GM21381 (cell line): ENCODE measurements at regions not wholly inside any gene's neighbourhood (a gene's known extent, or its start where the extent isn't known, plus 50 kb on each side); places are given as distances from the start of the nearest gene placed in this dataset.

Source experiments
- ATAC-seq: cut with Tn5 transposase; IDR thresholded peaks from one replicate; pipeline ENCODE4 v1.9.1; 2021; ENCODE audit warnings: mild to moderate bottlenecking, moderate library complexity; ENCODE audit not compliant: unreplicated experiment

DNA sequence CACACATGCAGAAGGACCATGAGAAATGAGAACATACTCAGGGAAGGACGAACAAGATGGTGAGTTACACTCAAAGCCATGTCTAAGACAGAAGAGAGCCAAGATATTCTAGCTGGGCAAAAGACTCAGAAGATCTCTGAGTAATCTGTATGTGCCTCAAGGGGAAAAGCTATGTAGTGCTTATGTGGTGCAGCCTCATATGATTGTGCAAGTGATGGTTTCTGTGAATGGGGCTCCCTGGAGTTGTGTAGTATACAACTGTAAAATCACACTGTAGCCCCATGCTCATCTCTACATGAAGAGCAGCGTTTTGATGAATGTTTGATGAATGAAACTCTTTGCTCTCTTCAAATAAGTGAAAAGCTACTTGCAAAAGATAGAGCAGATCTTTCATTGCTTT lies 57.5 kb downstream of the OSR1 start:
- no peak for ATAC-seq

- no peak for ATAC-seq
Observed at GRCh38 chr2:19299522-19299921, 58.9 kb downstream of the OSR1 start.

DNA sequence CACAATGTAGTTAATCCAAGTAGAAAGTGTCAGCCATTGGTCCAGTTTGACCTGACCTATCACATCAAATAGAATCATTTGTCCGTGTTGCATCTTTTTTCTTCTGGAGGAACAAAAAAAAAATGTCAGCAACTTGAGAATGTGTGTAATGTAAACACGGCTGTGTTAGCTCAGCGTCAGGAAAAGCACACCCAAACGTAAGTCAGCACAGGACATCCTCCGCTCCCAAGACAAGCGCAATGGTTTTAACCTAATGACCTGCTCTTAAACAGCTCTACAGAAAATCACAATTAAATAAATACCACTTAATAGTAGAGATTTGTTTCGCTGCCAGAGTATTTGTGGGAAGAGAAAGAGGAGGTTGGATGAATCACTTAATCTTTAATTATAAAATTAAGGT lies 59.4 kb downstream of the OSR1 start:
- no peak for ATAC-seq

- ATAC-seq = no peak
Observed at GRCh38 chr2:19297716-19298115, 60.7 kb downstream of the OSR1 start.

GRCh38 chr2:19295998-19296502 lies 62.4 kb downstream of the OSR1 start:
- ATAC-seq = no peak

DNA sequence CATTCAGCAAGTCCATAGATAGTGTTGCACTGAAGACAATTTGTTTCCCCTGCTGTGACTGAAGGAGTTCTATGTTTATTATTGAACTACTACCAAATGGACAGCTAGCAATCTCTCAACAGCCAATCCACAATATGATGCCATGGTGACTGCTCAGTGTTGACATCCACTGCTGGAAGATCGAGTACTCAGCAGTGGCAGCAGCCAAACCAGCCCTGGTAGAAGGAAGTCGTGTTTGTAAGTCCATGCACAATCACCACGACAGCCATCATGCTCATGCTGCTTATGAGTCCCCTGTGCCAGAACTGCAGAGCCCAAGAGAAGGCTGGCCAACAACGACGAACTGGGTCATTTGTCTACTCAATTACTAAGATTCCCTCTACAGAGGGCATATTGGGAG lies 66.4 kb downstream of the OSR1 start:
- no peak for ATAC-seq

DNA sequence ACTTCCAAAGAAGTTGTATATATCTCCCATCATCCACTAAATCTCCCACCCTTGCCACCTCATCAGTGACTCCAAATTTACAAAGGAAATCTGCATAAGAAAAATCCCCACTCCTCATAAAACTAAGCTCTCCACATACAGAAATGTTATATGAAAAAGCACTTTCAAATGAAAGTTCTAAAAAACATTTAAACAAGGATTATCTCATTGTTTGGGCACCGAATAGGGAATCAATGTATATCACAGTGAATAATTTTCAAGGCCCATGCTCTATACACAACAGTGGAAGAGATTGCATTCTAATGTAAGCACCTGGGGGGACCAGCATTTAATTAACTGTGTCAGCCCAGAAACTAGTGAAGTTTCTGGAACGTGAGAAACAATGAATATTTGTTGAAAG lies 70.1 kb downstream of the OSR1 start:
- no peak for ATAC-seq

DNA sequence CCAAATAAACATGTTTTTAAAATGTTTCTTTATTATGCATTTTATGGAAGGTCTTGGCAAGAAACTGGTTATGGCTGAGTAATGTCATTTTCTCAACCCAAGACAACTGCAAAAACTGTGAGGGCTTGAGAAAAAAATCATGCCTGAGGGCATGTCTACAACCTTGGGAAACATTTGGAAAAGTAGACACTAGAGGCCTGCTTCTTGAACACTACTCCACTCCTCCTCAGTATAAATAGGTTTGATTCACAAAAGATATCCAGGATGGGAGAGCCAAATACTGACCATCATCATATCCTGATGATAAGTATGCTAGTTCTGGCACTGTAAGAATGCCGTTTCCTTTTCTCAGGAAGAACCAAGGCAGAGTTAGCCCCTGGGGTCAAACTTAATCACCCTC lies 71.1 kb downstream of the OSR1 start:
- no peak for ATAC-seq

DNA sequence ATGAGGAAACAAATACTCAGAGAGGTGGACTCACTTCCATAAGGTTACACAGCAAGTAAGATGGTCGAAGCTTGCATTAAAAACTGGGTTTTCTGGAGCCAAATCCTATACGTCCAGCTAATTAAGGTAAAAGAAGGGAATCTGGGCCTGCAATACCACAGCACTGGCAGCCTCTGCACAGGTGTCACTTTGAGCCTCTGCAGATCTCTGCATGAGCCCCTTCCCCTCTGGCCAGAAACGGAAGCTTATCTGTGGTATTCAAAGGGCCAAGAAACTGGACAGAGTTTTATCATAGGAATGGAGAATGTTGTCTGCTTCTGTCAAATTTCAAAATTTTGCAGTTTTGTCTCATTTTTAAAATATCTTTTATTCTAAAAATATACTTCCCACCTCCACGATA lies 76.1 kb downstream of the OSR1 start:
- no peak for ATAC-seq

DNA sequence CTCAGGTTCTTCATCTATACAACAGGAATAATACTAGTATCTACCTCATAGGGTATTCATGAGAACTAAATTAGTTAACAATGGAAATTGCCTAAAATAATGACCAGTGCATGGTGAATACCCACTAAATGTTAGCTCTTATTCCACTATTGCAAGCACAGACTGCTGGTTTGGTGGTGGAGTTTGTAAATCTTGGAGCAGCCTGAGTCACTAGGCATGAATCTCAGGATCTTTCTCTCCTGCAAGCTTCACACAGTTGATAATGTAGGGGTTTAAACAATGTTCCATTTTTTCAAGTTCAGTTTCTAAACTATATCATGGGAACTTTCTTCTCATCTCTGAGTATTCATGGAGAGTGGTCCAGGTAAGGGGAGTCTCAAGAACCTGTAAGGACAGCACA lies 84.0 kb downstream of the OSR1 start:
- no peak for ATAC-seq

GRCh38 chr2:19272941-19273470 lies 85.4 kb downstream of the OSR1 start:
- ATAC-seq = no peak

- ATAC-seq = no peak
Observed at GRCh38 chr2:19272039-19272438, 86.4 kb downstream of the OSR1 start.

DNA sequence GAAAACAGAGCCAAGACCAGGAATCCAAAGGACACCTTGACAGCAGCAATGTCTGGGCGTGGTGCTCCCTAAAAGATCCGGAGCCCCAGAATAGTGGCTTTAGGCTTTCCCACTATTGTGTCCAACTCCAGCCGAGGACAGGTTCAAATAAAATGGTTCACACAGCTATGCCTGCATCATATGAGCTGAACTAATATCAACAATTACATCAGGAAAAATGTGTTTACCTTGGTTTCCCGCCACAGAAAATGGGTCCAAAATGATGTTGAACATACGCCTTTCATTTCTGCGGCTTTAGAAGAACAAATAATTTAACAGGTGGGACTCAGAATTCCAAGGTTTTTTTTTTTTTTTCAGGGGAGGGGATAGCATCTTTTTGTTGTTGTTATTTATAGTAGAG lies 93.6 kb downstream of the OSR1 start:
- ATAC-seq = no peak

DNA sequence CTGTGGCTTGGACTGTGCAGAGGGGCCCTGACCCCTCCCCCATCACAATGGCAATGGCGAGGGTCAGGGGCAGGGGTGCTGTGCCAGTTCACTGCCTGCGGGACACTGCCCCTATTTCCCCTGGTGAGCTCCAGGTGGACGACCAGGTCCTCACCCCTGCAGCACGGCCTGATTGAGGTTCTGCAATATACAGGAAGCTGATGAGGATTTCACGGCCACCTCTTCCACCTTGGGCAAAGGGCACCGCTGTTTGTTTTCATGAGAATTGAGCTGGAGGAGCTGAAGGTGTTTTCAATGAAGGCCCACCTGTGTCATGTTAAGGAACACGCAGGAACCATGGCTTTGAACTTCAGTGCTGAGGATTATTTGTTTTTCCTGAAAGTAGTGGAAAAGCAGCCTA lies 96.3 kb downstream of the OSR1 start:
- no peak for ATAC-seq

DNA sequence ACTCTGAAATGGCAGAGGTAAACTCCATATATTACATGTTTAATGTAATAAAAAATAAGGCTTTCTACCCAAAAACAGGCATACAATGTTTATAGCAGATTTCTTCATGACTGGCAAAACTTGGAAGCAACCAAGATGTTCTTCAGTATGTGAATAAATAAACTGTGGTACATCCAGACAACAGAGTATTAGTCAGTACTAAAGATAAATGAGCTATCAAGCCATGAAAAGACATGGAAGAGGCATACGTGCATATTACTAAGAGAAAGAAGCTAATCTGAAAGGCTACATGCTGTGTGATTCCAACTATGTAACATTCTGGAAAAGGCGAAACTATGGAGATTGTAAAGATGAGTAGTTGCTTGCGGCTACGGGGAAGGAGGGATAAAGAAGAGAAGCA lies 97.4 kb downstream of the OSR1 start:
- ATAC-seq = no peak

DNA sequence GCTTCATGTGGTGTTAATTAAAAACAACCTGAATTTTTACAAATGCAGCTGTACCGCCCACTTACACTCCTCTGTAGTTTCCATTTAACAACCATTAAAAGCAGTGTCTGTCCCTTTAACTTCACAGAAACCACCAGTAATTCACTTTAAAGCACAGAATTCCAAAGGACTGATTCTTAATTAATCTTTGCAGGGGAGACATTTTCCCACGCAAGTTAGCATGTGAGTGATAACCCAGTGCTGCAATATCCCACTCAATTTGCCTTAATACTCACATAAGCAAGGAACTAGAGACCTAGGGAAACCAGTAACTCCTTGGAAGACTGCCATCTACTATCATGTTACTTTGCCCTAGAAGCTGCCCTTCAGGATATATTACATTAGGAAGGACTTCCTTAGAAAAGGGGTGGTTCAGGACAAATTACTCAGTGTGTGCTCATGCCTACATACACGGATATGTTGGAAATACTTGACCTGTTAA lies 102.3 kb downstream of the OSR1 start:
- no peak for ATAC-seq

GRCh38 chr2:19255481-19255880 lies 102.9 kb downstream of the OSR1 start:
- no peak for ATAC-seq

- ATAC-seq = no peak
Observed at GRCh38 chr2:19251554-19251953, 106.9 kb downstream of the OSR1 start.

DNA sequence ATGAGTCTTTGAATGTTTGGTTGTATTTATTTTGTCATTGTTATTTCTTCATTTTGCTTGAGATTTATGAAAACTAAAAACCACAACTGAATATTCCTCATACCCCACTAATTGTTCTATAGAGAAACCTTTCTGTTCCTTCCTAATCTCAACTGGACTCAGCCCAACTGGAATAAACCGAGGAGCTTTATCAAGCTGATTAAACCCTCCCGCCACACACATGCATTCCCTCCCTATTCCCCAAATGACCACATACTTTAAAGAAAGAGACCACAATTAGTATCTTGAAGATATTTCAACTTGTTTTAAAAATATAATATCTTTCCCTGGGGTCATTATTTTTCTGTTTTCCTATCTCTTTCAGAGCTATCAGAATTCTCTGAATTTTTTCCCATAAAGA lies 107.5 kb downstream of the OSR1 start:
- no peak for ATAC-seq

DNA sequence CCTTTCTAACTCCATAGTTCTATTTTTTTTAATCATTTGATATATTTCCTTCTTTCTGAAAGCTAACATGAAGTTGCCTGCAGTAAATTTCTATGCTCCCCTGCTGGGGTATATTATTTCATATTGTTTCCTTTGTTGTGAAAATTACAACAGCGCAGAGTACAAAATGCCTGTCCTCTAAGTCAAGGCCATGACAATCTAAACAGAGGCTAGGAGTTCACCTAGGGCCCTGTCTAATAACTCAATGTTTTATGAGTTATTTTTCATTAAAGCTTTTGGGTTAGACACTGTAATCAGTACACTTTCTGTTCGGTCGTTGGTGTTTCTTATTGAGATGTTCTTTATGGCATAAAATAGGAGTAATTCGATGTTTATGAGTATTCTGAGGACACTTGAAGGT lies 111.2 kb downstream of the OSR1 start:
- ATAC-seq = no peak

DNA sequence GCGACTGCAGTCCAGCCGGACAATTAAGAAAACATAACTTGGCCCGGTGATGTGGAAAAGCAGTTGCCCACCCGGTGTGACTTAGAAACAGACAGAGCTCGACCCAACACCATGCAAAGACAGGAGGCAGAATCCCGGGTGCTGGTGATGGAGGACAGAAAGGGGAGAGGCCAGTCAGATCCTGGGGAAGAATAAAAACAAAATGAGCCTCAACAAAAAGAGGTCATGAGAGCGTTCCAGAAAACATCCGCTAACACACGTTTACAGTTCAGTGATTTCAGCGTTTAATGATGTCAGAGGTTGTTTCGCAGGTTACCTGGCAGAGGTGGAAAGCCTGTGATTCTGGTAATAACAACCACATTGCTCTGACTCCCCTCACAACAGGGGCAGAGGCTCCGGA lies 111.9 kb downstream of the OSR1 start:
- ATAC-seq = no peak

- no peak for ATAC-seq
Observed at GRCh38 chr2:19244460-19245363, 113.7 kb downstream of the OSR1 start.
